NCI-H510A treated with DMSO at 0.1 percent for 48 hours (cell line): ENCODE measurements at regions not wholly inside any gene's neighbourhood (a gene's known extent, or its start where the extent isn't known, plus 50 kb on each side); places are given as distances from the start of the nearest gene placed in this dataset.
"Not testable (repeated sequence)": the region's sequence is repeated elsewhere in the genome, so short reads cannot be mapped to it uniquely, and the experiment has no call there.

ENCODE experiments used
- DNase-seq: peaks from one replicate; lab custom pipeline; 2025; lab: John Stamatoyannopoulos, UW

GRCh38 chr1:198934426-198934825 is 295.6 kb downstream of the PTPRC start:
- no peak for DNase-seq

- no peak for DNase-seq
Measured at GRCh38 chr1:198934901-198935305, 296.1 kb downstream of the PTPRC start.

- peak; percentile 91 for DNase-seq
Measured at GRCh38 chr1:198935306-198935921, 296.6 kb downstream of the PTPRC start.

GRCh38 chr1:198936371-198937083 is 297.7 kb downstream of the PTPRC start:
- DNase-seq = peak; percentile 42

- peak; percentile 80 for DNase-seq
Measured at GRCh38 chr1:198937231-198938031, 298.6 kb downstream of the PTPRC start.

GRCh38 chr1:198939286-198939685 is 300.4 kb downstream of the PTPRC start:
- no peak for DNase-seq

- DNase-seq = no peak
Measured at GRCh38 chr1:198939956-198940355, 301.1 kb downstream of the PTPRC start.

- DNase-seq = no peak
Measured at GRCh38 chr1:198942466-198942865, 303.6 kb downstream of the PTPRC start.

- DNase-seq = no peak
Measured at GRCh38 chr1:198943484-198944187, 304.8 kb downstream of the PTPRC start.

- DNase-seq = no peak
Measured at GRCh38 chr1:198947456-198947855, 308.6 kb downstream of the PTPRC start.

- DNase-seq = no peak
Measured at GRCh38 chr1:198948895-198949659, 310.2 kb downstream of the PTPRC start.

GRCh38 chr1:198950036-198950435 is 311.2 kb downstream of the PTPRC start:
- DNase-seq = no peak

GRCh38 chr1:198955085-198955484 is 316.2 kb downstream of the PTPRC start:
- DNase-seq = no peak

GRCh38 chr1:198957044-198957443 is 318.2 kb downstream of the PTPRC start:
- no peak for DNase-seq

- DNase-seq = no peak
Measured at GRCh38 chr1:198959032-198959431, 320.2 kb downstream of the PTPRC start.

GRCh38 chr1:198959676-198960075 is 320.8 kb downstream of the PTPRC start:
- DNase-seq = no peak

GRCh38 chr1:198963796-198964195 is 325.0 kb downstream of the PTPRC start:
- not testable (repeated sequence) for DNase-seq

GRCh38 chr1:198966519-198966918 is 327.7 kb downstream of the PTPRC start:
- no peak for DNase-seq

GRCh38 chr1:198967566-198967965 is 328.7 kb downstream of the PTPRC start:
- DNase-seq = no peak

- DNase-seq = no peak
Measured at GRCh38 chr1:198968866-198969265, 330.0 kb downstream of the PTPRC start.

GRCh38 chr1:198969981-198970380 is 331.1 kb downstream of the PTPRC start:
- DNase-seq = no peak

- peak; percentile 38 for DNase-seq
Measured at GRCh38 chr1:198970916-198971315, 332.1 kb downstream of the PTPRC start.
